Cardiac fibroblast (primary cell): ENCODE measurements at regions not wholly inside any gene's neighbourhood (a gene's known extent, or its start where the extent isn't known, plus 50 kb on each side); places are given as distances from the start of the nearest gene placed in this dataset.

ENCODE experiments used
- DNase-seq, 2 donors: peaks; one replicate each; pipeline versions ENCODE4 v3.0.0 to v3.0.0-alpha.2; 2010; ENCODE audit warnings: low read depth in 2 of 2
- H3K4me3 ChIP-seq, 2 donors: replicated peaks in 1 of 2; 1 replicate in 1 of 2; 2 replicates in 1 of 2; pipeline ENCODE4 v1.5.1; 2011; ENCODE audit warnings: low read depth in 2 of 2, low read length in 2 of 2, mild to moderate bottlenecking in 2 of 2, moderate library complexity in 1 of 2
- CTCF ChIP-seq: IDR thresholded peaks from one replicate; pipeline ENCODE4 v1.5.1; 2011; ENCODE audit warnings: low read depth, mild to moderate bottlenecking, low read length, inconsistent platforms

- peak in 1 of 2 donors; percentile 34 for DNase-seq
- no peak for TF ChIP-seq CTCF
- H3K4me3 ChIP-seq = no peak overlapping the region
These were observed 132.1 kb downstream of the RHOU start for GRCh38 chr1:228867108-228867950.

- no peak for TF ChIP-seq CTCF
- H3K4me3 ChIP-seq = no peak overlapping the region
- DNase-seq = no peak
These were observed 132.9 kb downstream of the RHOU start for GRCh38 chr1:228867951-228868730.

GRCh38 chr1:228868731-228869024 lies 133.4 kb downstream of the RHOU start:
- no peak overlapping the region for H3K4me3 ChIP-seq
- no peak for TF ChIP-seq CTCF
- DNase-seq = no peak

GRCh38 chr1:228869312-228869824 lies 134.1 kb downstream of the RHOU start:
- DNase-seq = no peak
- H3K4me3 ChIP-seq = no peak overlapping the region
- TF ChIP-seq CTCF = no peak

- DNase-seq = no peak
- no peak for TF ChIP-seq CTCF
These were observed 134.9 kb downstream of the RHOU start for GRCh38 chr1:228870041-228870713.

GRCh38 chr1:228871314-228872061 lies 136.2 kb downstream of the RHOU start:
- DNase-seq = no peak
- no peak for TF ChIP-seq CTCF
- H3K4me3 ChIP-seq = no peak overlapping the region

More at GRCh38 chr1:228870041-228870713, 134.9 kb downstream of the RHOU start:
- H3K4me3 ChIP-seq = no peak overlapping the region
